Esophagus muscularis mucosa (tissue), 4 donors: ENCODE measurements at regions not wholly inside any gene's neighbourhood (a gene's known extent, or its start where the extent isn't known, plus 50 kb on each side); places are given as distances from the start of the nearest gene placed in this dataset.

ENCODE experiments used
- CTCF ChIP-seq, 3 experiments: fragments of 200-600 bp in 2 of 3; fragments of 450-650 bp in 1 of 3; sonication (generic) in 2 of 3; IDR thresholded peaks; one replicate each; pipeline ENCODE4 v1.5.1; 2017 to 2019; ENCODE audit warnings: antibody characterized with exemption in 3 of 3, mild to moderate bottlenecking in 2 of 3, moderate library complexity in 1 of 3
- EP300 ChIP-seq: sonication (generic); formaldehyde crosslinking; IDR thresholded peaks from one replicate; pipeline ENCODE4 v1.6.1; 2017; ENCODE audit warnings: antibody characterized with exemption
- POLR2A ChIP-seq: fragments of 450-650 bp; IDR thresholded peaks from one replicate; pipeline ENCODE4 v1.6.1; 2017; ENCODE audit warnings: antibody characterized with exemption, moderate library complexity, mild to moderate bottlenecking, low read depth
- POLR2AphosphoS5 ChIP-seq, 2 donors: sonication (generic); formaldehyde crosslinking; IDR thresholded peaks; one replicate each; pipeline ENCODE4 v1.6.1; 2017; ENCODE audit warnings: antibody characterized with exemption in 2 of 2

- no peak for TF ChIP-seq CTCF (IDR thresholded peaks at IDR 0.05)
- no peak for TF ChIP-seq POLR2AphosphoS5 (IDR thresholded peaks at IDR 0.05)
- TF ChIP-seq POLR2A: no peak
- no peak for TF ChIP-seq EP300
Observed at GRCh38 chr11:70906101-70906500, 346.3 kb downstream of the SHANK2 start.
